Activated CD4-positive, alpha-beta T cell treated with anti-CD3 and anti-CD28 coated beads, Interleukin-2, amount 50 U/mL, for 48 hours (primary cell): ENCODE measurements at regions not wholly inside any gene's neighbourhood (a gene's known extent, or its start where the extent isn't known, plus 50 kb on each side); places are given as distances from the start of the nearest gene placed in this dataset.
"Not testable (repeated sequence)": the region's sequence is repeated elsewhere in the genome, so short reads cannot be mapped to it uniquely, and the experiment has no call there.

Source experiments
- DNase-seq, 2 experiments: peaks; one replicate each; pipeline ENCODE4 v3.0.0-alpha.2; 2020

DNA sequence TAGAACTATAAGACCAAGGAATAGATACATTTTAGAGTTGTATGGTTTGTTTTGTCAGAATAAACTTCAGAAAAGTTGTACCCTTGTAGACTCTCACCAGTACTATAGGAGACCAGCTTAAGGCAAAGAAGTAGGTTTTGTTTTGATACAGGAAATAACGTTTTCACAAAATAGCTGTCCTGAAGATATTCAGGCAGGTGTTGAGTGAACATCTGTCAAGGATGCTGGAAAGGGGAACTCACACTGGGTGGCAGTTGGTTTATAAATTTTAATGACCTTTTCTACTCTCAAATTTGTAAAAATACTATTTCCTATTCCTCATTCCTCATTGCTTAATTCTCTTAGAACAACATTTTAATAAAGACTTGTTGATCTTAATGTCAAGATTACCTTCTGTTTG, 174.0 kb upstream of the MAN1A1 start:
- no peak for DNase-seq

- no peak for DNase-seq
Measured at GRCh38 chr6:119521251-119521650, 171.7 kb upstream of the MAN1A1 start.

DNA sequence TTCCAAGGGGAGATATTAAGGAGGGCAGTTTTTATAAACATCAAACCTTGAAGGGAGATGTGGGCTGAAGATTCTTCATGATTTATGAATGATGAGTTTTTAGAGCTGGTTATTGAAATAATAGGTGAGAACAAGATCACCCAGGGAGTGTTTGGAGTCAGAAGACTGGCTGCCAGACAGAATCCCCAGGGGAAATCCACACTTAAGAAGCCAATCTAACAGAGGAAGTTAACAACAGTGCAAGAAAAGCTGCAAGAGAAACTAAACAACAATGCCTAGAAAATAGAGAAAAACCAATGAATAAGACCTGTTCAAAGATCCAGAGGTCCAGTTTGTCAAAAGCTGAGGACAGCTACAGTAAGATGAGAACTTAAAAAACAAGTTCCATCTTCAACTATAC, 167.9 kb upstream of the MAN1A1 start:
- DNase-seq, result no peak

GRCh38 chr6:119514345-119514744, 164.8 kb upstream of the MAN1A1 start:
- no peak for DNase-seq

DNA sequence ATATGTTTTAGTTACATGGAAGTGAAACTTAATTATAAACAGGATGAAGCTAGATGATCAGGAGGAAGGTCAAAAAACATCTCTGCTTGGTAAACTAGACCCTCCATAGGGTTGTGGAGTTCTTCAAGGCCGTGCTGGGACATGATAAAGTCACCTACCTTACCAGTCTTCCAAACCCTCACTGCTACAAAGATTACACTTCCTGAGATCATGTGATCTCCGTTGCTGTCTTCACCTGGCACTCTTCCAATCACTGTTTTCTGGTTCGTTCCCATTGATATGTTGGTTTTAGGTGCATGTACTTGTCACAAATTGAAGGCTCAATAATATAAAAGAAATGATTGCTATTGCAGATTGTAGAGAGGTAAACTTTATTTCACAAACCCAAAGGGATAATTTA, 161.5 kb upstream of the MAN1A1 start:
- no peak for DNase-seq

- DNase-seq, result no peak
Measured at GRCh38 chr6:119510246-119510645, 160.7 kb upstream of the MAN1A1 start.

DNA sequence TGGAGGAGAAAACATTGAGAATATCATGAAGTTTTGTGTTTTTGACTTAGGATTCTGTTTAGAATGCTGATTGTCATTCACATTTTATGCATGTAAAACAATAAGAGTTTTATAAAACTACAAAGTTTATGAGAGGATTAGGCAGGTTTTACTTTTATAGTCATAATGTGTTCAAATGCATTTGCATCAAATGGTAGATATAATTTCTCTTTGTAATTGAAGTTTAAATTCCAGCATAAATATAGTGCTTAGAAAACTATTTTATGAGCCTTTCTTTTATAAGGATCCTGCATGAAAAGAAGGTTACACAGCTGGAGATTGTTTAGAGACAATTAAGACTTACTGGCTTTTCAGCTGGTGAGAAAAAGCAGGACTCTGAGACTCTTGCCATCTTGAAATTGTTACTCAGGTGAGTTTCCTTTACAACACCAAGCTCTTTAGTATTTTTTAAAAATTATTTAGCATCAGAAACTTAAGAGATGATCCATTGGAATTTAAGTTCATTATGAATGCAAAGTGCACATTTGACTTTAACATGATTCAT, 157.1 kb upstream of the MAN1A1 start:
- no peak for DNase-seq

- no peak for DNase-seq
Measured at GRCh38 chr6:119501798-119502483, 152.4 kb upstream of the MAN1A1 start.

- no peak for DNase-seq
Measured at GRCh38 chr6:119499797-119500196, 150.2 kb upstream of the MAN1A1 start.

- DNase-seq, result no peak
Measured at GRCh38 chr6:119497988-119498727, 148.6 kb upstream of the MAN1A1 start.

DNA sequence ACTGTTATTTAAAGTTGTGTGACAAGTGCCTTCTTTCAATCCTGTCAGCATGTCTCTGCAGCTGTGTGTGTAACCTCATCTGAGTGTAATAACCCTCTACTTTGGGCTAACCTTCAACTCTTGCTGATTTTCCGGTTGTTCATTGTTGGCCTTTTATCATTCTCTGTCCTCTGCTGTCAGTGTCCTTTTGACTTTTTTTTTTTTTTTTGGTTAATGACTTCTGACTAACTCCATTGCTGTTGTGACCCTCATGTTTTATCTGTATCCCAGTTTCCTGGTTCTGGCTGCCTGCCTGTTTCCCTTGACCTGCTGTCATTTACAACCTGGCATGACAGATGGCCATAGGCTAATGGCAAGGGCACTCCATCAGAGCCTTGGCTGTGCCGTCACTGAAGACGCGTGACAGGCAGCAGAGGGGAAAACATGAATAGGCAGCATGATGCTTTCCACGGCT, 145.7 kb upstream of the MAN1A1 start:
- no peak for DNase-seq

DNA sequence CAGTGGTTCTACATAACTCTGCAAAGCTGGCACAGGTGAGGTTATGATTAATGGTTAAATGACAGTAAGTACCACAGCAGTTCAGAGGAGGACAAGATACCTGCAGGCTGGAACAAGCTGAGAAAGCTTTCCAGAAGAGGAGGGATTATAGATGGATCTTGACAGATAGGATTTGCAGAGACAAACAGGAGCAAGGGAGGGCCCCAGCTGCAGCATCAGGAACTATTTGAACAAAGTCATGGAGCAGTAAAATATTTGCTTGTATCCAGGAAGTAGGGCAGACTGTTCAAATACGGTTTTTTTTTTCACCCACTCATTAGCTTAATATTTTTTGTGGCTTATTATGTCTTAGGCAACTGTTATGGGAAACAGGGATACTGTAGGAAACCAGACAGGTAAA, 144.4 kb upstream of the MAN1A1 start:
- DNase-seq, result no peak

GRCh38 chr6:119491112-119491511, 141.6 kb upstream of the MAN1A1 start:
- not testable (repeated sequence) for DNase-seq

GRCh38 chr6:119490050-119490449, 140.5 kb upstream of the MAN1A1 start:
- DNase-seq, result not testable (repeated sequence)

DNA sequence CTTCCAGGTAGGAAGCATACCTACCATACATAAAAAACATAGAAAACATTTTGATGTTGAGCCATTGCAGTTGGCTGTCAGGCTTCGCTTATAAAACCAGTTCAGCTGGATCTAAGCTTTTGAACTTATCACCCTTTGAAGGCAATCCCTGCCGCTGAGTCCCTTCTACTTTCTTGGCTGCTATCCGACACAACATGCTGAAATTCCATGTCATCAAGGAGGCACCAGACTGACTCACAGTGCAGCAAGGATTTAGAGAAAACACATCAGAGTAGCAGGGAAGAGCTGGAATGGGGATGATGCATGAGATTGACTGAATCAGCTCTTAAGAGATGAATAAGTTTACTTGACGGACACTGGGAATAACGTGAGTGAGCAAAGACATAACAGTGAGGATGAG, 135.0 kb upstream of the MAN1A1 start:
- DNase-seq, result no peak

GRCh38 chr6:119483908-119484307, 134.3 kb upstream of the MAN1A1 start:
- DNase-seq, result no peak

GRCh38 chr6:119482850-119483285, 133.3 kb upstream of the MAN1A1 start:
- no peak for DNase-seq

- DNase-seq, result no peak
Measured at GRCh38 chr6:119481976-119482375, 132.4 kb upstream of the MAN1A1 start.

DNA sequence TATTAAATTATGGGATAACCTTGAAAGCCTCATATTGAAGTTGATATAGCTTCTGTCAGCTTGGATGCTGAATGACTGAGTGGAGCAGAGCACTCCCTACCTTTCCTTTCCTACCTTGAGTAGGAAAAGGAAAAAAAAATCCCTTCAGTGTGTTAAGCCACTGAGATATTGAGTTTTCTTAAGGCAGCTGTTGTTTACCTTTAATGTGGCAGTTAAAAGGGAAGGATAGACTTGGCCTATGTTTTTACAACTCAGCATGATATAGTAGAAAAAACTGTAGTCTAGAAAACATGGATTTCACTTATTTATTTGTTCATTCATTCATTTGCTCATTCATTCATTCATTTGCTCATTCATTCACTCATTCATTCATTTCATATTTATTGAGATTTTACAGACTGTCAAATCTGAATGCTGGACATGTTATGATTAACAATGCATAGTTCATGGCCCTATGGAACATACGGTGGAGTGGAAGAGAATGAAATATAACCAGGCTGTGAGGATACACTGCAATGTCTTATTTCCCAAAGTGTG, 131.5 kb upstream of the MAN1A1 start:
- no peak for DNase-seq

- DNase-seq, result no peak
Measured at GRCh38 chr6:119479860-119480655, 130.5 kb upstream of the MAN1A1 start.

GRCh38 chr6:119476554-119476953, 127.0 kb upstream of the MAN1A1 start:
- no peak for DNase-seq

- no peak for DNase-seq
Measured at GRCh38 chr6:119476024-119476423, 126.5 kb upstream of the MAN1A1 start.
